GM21737 (cell line): ENCODE measurements at regions not wholly inside any gene's neighbourhood (a gene's known extent, or its start where the extent isn't known, plus 50 kb on each side); places are given as distances from the start of the nearest gene placed in this dataset.
A peak's percentile ranks its signal among the peaks of the same experiment; 100 is the strongest.
"Not testable (repeated sequence)": the region's sequence is repeated elsewhere in the genome, so short reads cannot be mapped to it uniquely, and the experiment has no call there.

Experiments
- ATAC-seq: cut with Tn5 transposase; IDR thresholded peaks from one replicate; pipeline ENCODE4 v1.9.1; 2021; ENCODE audit warnings: mild to moderate bottlenecking, moderate library complexity; ENCODE audit not compliant: unreplicated experiment

GRCh38 chr6:104676679-104677078 is 183.0 kb downstream of the HACE1 start:
- ATAC-seq = not testable (repeated sequence)

- ATAC-seq = not testable (repeated sequence)
These were observed 184.6 kb downstream of the HACE1 start for GRCh38 chr6:104675161-104675560.

GRCh38 chr6:104673078-104673477 is 186.6 kb downstream of the HACE1 start:
- not testable (repeated sequence) for ATAC-seq

- ATAC-seq = not testable (repeated sequence)
These were observed 188.2 kb downstream of the HACE1 start for GRCh38 chr6:104671591-104671891.

- ATAC-seq = not testable (repeated sequence)
These were observed 188.7 kb downstream of the HACE1 start for GRCh38 chr6:104670834-104671590.

GRCh38 chr6:104669483-104669882 is 190.2 kb downstream of the HACE1 start:
- ATAC-seq = no peak

- no peak for ATAC-seq
These were observed 203.5 kb downstream of the HACE1 start for GRCh38 chr6:104656235-104656634.

GRCh38 chr6:104653781-104654180 is 205.9 kb downstream of the HACE1 start:
- no peak for ATAC-seq

GRCh38 chr6:104648347-104648746 is 211.4 kb downstream of the HACE1 start:
- no peak for ATAC-seq

- no peak for ATAC-seq
These were observed 214.9 kb downstream of the HACE1 start for GRCh38 chr6:104644848-104645247.

- no peak for ATAC-seq
These were observed 216.8 kb downstream of the HACE1 start for GRCh38 chr6:104642871-104643270.

- no peak for ATAC-seq
These were observed 219.0 kb downstream of the HACE1 start for GRCh38 chr6:104640761-104641160.

GRCh38 chr6:104640150-104640700 is 219.5 kb downstream of the HACE1 start:
- no peak for ATAC-seq

- peak; percentile 97 for ATAC-seq
These were observed 220.1 kb downstream of the HACE1 start for GRCh38 chr6:104639668-104640067.

- ATAC-seq = no peak
These were observed 220.9 kb downstream of the HACE1 start for GRCh38 chr6:104638841-104639290.

- ATAC-seq = no peak
These were observed 226.6 kb downstream of the HACE1 start for GRCh38 chr6:104633125-104633524.

GRCh38 chr6:104632588-104632987 is 227.1 kb downstream of the HACE1 start:
- ATAC-seq = no peak

GRCh38 chr6:104630955-104631354 is 228.8 kb downstream of the HACE1 start:
- ATAC-seq = no peak

GRCh38 chr6:104630522-104630921 is 229.2 kb downstream of the HACE1 start:
- no peak for ATAC-seq

GRCh38 chr6:104629826-104630225 is 229.9 kb downstream of the HACE1 start:
- ATAC-seq = no peak

GRCh38 chr6:104625536-104625935 is 234.2 kb downstream of the HACE1 start:
- no peak for ATAC-seq

- no peak for ATAC-seq
These were observed 236.5 kb downstream of the HACE1 start for GRCh38 chr6:104623052-104623690.
